DOHH2 (cell line): ENCODE measurements at regions not wholly inside any gene's neighbourhood (a gene's known extent, or its start where the extent isn't known, plus 50 kb on each side); places are given as distances from the start of the nearest gene placed in this dataset.

ENCODE experiments used
- EZH2phosphoT487 ChIP-seq: fragments of 200-600 bp; sonication (generic); IDR thresholded peaks from 2 replicates; pipeline ENCODE4 v1.6.1; 2017; ENCODE audit warnings: borderline replicate concordance, mild to moderate bottlenecking, antibody characterized with exemption, low read length, moderate library complexity, mixed read lengths
- TF ChIP-seq, protein P1 (sequence below): fragments of 200-600 bp; sonication (generic); IDR thresholded peaks from one replicate; pipeline ENCODE4 v1.5.1; 2014; ENCODE audit warnings: antibody characterized with exemption, mild to moderate bottlenecking, low read depth, low read length; ENCODE audit not compliant: poor library complexity, severe bottlenecking

DNA sequence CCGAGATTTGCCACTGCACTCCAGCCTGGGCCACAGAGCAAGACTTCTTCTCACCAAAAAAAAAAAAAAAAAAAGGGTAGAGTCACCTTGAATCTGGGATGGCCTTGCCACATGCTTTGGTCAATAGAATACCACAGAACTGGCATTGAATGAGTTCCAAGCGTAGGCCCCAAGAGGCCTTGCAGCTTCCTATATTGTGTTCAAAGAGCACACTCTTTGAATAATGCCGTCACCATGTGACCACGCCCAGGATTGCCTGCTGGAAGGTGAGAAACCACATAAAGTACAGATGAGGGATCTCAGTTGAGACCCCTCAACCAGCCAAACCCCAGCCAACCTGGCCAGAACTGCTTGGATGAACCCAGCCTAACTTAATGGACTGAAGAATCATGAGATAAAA, 239.2 kb upstream of the AMIGO2 start:
- TF ChIP-seq, protein P1, sequence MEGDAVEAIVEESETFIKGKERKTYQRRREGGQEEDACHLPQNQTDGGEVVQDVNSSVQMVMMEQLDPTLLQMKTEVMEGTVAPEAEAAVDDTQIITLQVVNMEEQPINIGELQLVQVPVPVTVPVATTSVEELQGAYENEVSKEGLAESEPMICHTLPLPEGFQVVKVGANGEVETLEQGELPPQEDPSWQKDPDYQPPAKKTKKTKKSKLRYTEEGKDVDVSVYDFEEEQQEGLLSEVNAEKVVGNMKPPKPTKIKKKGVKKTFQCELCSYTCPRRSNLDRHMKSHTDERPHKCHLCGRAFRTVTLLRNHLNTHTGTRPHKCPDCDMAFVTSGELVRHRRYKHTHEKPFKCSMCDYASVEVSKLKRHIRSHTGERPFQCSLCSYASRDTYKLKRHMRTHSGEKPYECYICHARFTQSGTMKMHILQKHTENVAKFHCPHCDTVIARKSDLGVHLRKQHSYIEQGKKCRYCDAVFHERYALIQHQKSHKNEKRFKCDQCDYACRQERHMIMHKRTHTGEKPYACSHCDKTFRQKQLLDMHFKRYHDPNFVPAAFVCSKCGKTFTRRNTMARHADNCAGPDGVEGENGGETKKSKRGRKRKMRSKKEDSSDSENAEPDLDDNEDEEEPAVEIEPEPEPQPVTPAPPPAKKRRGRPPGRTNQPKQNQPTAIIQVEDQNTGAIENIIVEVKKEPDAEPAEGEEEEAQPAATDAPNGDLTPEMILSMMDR = no peak
- TF ChIP-seq EZH2phosphoT487 = no peak
